HEK293 (cell line): ENCODE measurements at regions not wholly inside any gene's neighbourhood (a gene's known extent, or its start where the extent isn't known, plus 50 kb on each side); places are given as distances from the start of the nearest gene placed in this dataset.

Source experiments
- KLF8 ChIP-seq: fragments of 450-650 bp; formaldehyde crosslinking; IDR thresholded peaks from 2 replicates; pipeline ENCODE4 v1.5.1; 2016; ENCODE audit warnings: missing biosample characterization, missing genetic modification characterization
- PRDM1 ChIP-seq: fragments of 450-650 bp; formaldehyde crosslinking; IDR thresholded peaks from 2 replicates; pipeline ENCODE4; 2016; ENCODE audit warnings: missing biosample characterization, missing genetic modification characterization
- SALL2 ChIP-seq: fragments of 450-650 bp; formaldehyde crosslinking; IDR thresholded peaks from 2 replicates; pipeline ENCODE4 v1.5.0; 2017; ENCODE audit warnings: missing biosample characterization, mild to moderate bottlenecking, missing genetic modification characterization, borderline replicate concordance
- SCRT2 ChIP-seq: fragments of 450-650 bp; formaldehyde crosslinking; IDR thresholded peaks from 2 replicates; pipeline ENCODE4 v1.5.1; 2016; ENCODE audit warnings: missing biosample characterization, missing genetic modification characterization
- ZBTB10 ChIP-seq: fragments of 450-650 bp; formaldehyde crosslinking; IDR thresholded peaks from 2 replicates; pipeline ENCODE4 v1.5.1; 2016; ENCODE audit warnings: missing biosample characterization, missing genetic modification characterization
- ZBTB8A ChIP-seq: fragments of 450-650 bp; formaldehyde crosslinking; IDR thresholded peaks from 2 replicates; pipeline ENCODE4 v1.5.1; 2016; ENCODE audit warnings: missing biosample characterization, missing genetic modification characterization
- ZNF112 ChIP-seq: fragments of 450-650 bp; formaldehyde crosslinking; IDR thresholded peaks from 2 replicates; pipeline ENCODE4 v1.5.0; 2017; ENCODE audit warnings: missing biosample characterization, missing genetic modification characterization
- ZNF175 ChIP-seq: fragments of 450-650 bp; formaldehyde crosslinking; IDR thresholded peaks from 2 replicates; pipeline ENCODE4 v1.5.1; 2016; ENCODE audit warnings: missing biosample characterization, missing genetic modification characterization
- ZNF221 ChIP-seq: fragments of 450-650 bp; formaldehyde crosslinking; IDR thresholded peaks from 2 replicates; pipeline ENCODE4 v1.5.1; 2017; ENCODE audit warnings: missing biosample characterization, missing genetic modification characterization, borderline replicate concordance
- ZNF239 ChIP-seq: fragments of 450-650 bp; formaldehyde crosslinking; IDR thresholded peaks from 2 replicates; pipeline ENCODE4 v1.5.1; 2016; ENCODE audit warnings: missing biosample characterization, missing genetic modification characterization
- ZNF341 ChIP-seq: fragments of 450-650 bp; formaldehyde crosslinking; IDR thresholded peaks from 2 replicates; pipeline ENCODE4; 2016; ENCODE audit warnings: low read depth, missing biosample characterization, missing genetic modification characterization
- ZNF350 ChIP-seq: fragments of 450-650 bp; formaldehyde crosslinking; IDR thresholded peaks from 2 replicates; pipeline ENCODE4 v1.5.0; 2017; ENCODE audit warnings: missing biosample characterization, mild to moderate bottlenecking, missing genetic modification characterization
- ZNF362 ChIP-seq: fragments of 450-650 bp; formaldehyde crosslinking; IDR thresholded peaks from 2 replicates; pipeline ENCODE4 v1.5.1; 2016; ENCODE audit warnings: missing biosample characterization, missing genetic modification characterization
- ZNF513 ChIP-seq: fragments of 450-650 bp; IDR thresholded peaks from 2 replicates; pipeline ENCODE4 v1.5.1; 2018; ENCODE audit warnings: missing biosample characterization, missing genetic modification characterization
- ZNF521 ChIP-seq: fragments of 450-650 bp; formaldehyde crosslinking; IDR thresholded peaks from 2 replicates; pipeline ENCODE4 v1.5.1; 2017; ENCODE audit warnings: missing biosample characterization, mild to moderate bottlenecking, missing genetic modification characterization
- ZNF549 ChIP-seq: fragments of 450-650 bp; IDR thresholded peaks from 2 replicates; pipeline ENCODE4 v1.5.1; 2018; ENCODE audit warnings: missing biosample characterization, missing genetic modification characterization, mild to moderate bottlenecking, inconsistent platforms, moderate library complexity
- ZNF585B ChIP-seq: fragments of 450-650 bp; formaldehyde crosslinking; IDR thresholded peaks from 2 replicates; pipeline ENCODE4 v1.5.1; 2016; ENCODE audit warnings: missing biosample characterization, missing genetic modification characterization
- ZNF624 ChIP-seq: fragments of 450-650 bp; formaldehyde crosslinking; IDR thresholded peaks from 2 replicates; pipeline ENCODE4 v1.5.1; 2017; ENCODE audit warnings: missing biosample characterization, missing genetic modification characterization
- ZNF639 ChIP-seq: fragments of 450-650 bp; formaldehyde crosslinking; IDR thresholded peaks from 2 replicates; pipeline ENCODE4 v1.5.1; 2016; ENCODE audit warnings: missing biosample characterization, missing genetic modification characterization
- TF ChIP-seq, protein P1 (sequence below): fragments of 450-650 bp; formaldehyde crosslinking; IDR thresholded peaks from 2 replicates; pipeline ENCODE4 v1.5.1; 2016; ENCODE audit warnings: missing biosample characterization, missing genetic modification characterization
- TF ChIP-seq, protein P2 (sequence below): fragments of 450-650 bp; formaldehyde crosslinking; IDR thresholded peaks from 2 replicates; pipeline ENCODE4 v1.5.1; 2016; ENCODE audit warnings: missing biosample characterization, missing genetic modification characterization
- TF ChIP-seq, protein P3 (sequence below): fragments of 450-650 bp; formaldehyde crosslinking; IDR thresholded peaks from 2 replicates; pipeline ENCODE4 v1.5.1; 2016; ENCODE audit warnings: missing biosample characterization, missing genetic modification characterization
- TF ChIP-seq, protein P4 (sequence below): fragments of 450-650 bp; formaldehyde crosslinking; IDR thresholded peaks from 2 replicates; pipeline ENCODE4 v1.5.1; 2016; ENCODE audit warnings: missing biosample characterization, missing genetic modification characterization

- TF ChIP-seq, protein P1, sequence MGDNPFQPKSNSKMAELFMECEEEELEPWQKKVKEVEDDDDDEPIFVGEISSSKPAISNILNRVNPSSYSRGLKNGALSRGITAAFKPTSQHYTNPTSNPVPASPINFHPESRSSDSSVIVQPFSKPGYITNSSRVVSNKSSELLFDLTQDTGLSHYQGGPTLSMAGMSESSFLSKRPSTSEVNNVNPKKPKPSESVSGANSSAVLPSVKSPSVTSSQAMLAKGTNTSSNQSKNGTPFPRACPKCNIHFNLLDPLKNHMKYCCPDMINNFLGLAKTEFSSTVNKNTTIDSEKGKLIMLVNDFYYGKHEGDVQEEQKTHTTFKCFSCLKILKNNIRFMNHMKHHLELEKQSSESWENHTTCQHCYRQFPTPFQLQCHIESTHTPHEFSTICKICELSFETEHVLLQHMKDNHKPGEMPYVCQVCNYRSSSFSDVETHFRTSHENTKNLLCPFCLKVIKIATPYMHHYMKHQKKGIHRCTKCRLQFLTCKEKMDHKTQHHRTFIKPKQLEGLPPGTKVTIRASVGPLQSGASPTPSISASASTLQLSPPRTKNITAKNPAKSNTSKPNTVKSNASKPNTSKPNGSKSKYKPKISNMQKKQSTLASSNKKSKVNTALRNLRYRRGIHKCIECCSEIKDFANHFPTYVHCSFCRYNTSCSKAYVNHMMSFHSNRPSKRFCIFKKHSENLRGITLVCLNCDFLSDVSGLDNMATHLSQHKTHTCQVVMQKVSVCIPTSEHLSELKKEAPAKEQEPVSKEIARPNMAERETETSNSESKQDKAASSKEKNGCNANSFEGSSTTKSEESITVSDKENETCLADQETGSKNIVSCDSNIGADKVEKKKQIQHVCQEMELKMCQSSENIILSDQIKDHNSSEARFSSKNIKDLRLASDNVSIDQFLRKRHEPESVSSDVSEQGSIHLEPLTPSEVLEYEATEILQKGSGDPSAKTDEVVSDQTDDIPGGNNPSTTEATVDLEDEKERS (tag by site-specific recombination) = no peak
- no peak for TF ChIP-seq ZNF221 (tag by site-specific recombination)
- no peak for TF ChIP-seq SCRT2 (tag by site-specific recombination)
- TF ChIP-seq ZNF639 (tag by site-specific recombination) = 0 out of 2 replicates have a peak, but pooled peaks have one; percentile 24
- no peak for TF ChIP-seq ZNF112 (tag by site-specific recombination)
- no peak for TF ChIP-seq ZNF175 (tag by site-specific recombination)
- TF ChIP-seq ZNF549 (tag by site-specific recombination) = no peak
- no peak for TF ChIP-seq ZBTB10 (tag by site-specific recombination)
- no peak for TF ChIP-seq ZBTB8A (tag by site-specific recombination)
- TF ChIP-seq ZNF521 (tag by site-specific recombination) = no peak
- TF ChIP-seq ZNF513 = no peak
- TF ChIP-seq SALL2 (tag by site-specific recombination) = no peak
- TF ChIP-seq, protein P2, sequence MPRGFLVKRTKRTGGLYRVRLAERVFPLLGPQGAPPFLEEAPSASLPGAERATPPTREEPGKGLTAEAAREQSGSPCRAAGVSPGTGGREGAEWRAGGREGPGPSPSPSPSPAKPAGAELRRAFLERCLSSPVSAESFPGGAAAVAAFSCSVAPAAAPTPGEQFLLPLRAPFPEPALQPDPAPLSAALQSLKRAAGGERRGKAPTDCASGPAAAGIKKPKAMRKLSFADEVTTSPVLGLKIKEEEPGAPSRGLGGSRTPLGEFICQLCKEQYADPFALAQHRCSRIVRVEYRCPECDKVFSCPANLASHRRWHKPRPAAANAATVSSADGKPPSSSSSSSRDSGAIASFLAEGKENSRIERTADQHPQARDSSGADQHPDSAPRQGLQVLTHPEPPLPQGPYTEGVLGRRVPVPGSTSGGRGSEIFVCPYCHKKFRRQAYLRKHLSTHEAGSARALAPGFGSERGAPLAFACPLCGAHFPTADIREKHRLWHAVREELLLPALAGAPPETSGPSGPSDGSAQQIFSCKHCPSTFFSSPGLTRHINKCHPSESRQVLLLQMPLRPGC (tag by site-specific recombination) = no peak
- no peak for TF ChIP-seq ZNF239
- no peak for TF ChIP-seq ZNF624
- no peak for TF ChIP-seq ZNF341 (tag by site-specific recombination)
- TF ChIP-seq, protein P3, sequence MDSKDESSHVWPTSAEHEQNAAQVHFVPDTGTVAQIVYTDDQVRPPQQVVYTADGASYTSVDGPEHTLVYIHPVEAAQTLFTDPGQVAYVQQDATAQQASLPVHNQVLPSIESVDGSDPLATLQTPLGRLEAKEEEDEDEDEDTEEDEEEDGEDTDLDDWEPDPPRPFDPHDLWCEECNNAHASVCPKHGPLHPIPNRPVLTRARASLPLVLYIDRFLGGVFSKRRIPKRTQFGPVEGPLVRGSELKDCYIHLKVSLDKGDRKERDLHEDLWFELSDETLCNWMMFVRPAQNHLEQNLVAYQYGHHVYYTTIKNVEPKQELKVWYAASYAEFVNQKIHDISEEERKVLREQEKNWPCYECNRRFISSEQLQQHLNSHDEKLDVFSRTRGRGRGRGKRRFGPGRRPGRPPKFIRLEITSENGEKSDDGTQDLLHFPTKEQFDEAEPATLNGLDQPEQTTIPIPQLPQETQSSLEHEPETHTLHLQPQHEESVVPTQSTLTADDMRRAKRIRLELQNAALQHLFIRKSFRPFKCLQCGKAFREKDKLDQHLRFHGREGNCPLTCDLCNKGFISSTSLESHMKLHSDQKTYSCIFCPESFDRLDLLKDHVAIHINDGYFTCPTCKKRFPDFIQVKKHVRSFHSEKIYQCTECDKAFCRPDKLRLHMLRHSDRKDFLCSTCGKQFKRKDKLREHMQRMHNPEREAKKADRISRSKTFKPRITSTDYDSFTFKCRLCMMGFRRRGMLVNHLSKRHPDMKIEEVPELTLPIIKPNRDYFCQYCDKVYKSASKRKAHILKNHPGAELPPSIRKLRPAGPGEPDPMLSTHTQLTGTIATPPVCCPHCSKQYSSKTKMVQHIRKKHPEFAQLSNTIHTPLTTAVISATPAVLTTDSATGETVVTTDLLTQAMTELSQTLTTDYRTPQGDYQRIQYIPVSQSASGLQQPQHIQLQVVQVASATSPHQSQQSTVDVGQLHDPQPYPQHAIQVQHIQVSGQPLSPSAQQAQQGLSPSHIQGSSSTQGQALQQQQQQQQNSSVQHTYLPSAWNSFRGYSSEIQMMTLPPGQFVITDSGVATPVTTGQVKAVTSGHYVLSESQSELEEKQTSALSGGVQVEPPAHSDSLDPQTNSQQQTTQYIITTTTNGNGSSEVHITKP = peak; percentile 66
- peak; percentile 62; the same call in 1 of the 2 replicates for TF ChIP-seq ZNF362
- TF ChIP-seq KLF8 (tag by site-specific recombination) = 0 out of 2 replicates have a peak, but pooled peaks have one; percentile 40
- TF ChIP-seq, protein P4, sequence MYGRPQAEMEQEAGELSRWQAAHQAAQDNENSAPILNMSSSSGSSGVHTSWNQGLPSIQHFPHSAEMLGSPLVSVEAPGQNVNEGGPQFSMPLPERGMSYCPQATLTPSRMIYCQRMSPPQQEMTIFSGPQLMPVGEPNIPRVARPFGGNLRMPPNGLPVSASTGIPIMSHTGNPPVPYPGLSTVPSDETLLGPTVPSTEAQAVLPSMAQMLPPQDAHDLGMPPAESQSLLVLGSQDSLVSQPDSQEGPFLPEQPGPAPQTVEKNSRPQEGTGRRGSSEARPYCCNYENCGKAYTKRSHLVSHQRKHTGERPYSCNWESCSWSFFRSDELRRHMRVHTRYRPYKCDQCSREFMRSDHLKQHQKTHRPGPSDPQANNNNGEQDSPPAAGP (tag by site-specific recombination) = no peak
- TF ChIP-seq ZNF350 (tag by site-specific recombination) = no peak
- TF ChIP-seq ZNF585B (tag by site-specific recombination) = no peak
- no peak for TF ChIP-seq PRDM1 (tag by site-specific recombination)
These were observed 680.3 kb downstream of the MED13L start (continued) for GRCh38 chr12:115597157-115597712.
